ENCODE measurements at regions not wholly inside any gene's neighbourhood (a gene's known extent, or its start where the extent isn't known, plus 50 kb on each side); places are given as distances from the start of the nearest gene placed in this dataset.

DNA sequence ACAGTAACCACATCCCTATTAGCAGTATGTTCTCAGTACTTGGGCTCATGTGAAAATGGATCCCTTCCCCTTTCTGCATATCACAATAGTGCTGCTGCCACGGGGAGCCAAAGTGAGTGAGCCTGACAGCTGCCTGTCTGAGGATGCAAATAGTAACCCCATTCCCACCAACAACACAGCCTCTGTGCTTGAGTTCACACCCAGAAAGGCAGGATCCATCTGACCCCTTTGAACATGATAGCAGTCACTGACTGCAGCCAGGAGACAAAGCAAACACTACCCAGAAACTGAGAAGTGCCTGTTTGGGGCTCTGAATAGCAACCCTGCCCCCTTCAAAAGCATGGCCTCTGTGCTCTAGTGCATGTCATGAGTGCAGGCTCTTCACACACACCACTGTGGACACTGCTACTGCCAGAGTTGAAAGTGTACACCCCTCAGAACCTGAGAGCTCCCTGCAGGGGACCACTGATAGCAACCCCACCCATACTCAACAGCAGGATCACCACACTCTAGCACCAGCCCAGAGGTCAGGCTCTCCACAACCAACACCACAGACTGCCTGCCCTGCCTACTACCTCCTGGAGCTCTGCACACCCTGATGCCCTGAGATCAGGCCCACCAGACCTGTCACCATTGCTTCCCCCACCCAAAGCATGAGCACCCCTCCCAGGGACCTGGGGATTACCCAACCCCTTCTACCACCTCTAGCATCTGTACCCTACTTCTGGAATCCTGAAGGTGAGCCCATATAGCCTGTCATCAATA lies 1563.5 kb upstream of the PRR20A start:
- TF ChIP-seq, protein P1, sequence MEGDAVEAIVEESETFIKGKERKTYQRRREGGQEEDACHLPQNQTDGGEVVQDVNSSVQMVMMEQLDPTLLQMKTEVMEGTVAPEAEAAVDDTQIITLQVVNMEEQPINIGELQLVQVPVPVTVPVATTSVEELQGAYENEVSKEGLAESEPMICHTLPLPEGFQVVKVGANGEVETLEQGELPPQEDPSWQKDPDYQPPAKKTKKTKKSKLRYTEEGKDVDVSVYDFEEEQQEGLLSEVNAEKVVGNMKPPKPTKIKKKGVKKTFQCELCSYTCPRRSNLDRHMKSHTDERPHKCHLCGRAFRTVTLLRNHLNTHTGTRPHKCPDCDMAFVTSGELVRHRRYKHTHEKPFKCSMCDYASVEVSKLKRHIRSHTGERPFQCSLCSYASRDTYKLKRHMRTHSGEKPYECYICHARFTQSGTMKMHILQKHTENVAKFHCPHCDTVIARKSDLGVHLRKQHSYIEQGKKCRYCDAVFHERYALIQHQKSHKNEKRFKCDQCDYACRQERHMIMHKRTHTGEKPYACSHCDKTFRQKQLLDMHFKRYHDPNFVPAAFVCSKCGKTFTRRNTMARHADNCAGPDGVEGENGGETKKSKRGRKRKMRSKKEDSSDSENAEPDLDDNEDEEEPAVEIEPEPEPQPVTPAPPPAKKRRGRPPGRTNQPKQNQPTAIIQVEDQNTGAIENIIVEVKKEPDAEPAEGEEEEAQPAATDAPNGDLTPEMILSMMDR (IDR thresholded peaks at IDR 0.05), result no peak
- TF ChIP-seq POLR2A (IDR thresholded peaks at IDR 0.05), result no peak
